Stimulated activated effector memory CD8-positive, alpha-beta T cell treated with anti-CD3 and anti-CD28 coated beads, Interleukin-12 subunit alpha, Interleukin-12 subunit beta, amount 100 ng/mL, for 72 hours (primary cell): ENCODE measurements at regions not wholly inside any gene's neighbourhood (a gene's known extent, or its start where the extent isn't known, plus 50 kb on each side); places are given as distances from the start of the nearest gene placed in this dataset.
"Not testable (repeated sequence)": the region's sequence is repeated elsewhere in the genome, so short reads cannot be mapped to it uniquely, and the experiment has no call there.

ENCODE experiments used
- ATAC-seq: fragments of 150-1000 bp; cut with Tn5 transposase; 2 replicates; pipeline ENCODE4 v1.10.0; 2021
- DNase-seq, 2 donors: peaks; one replicate each; pipeline ENCODE4 v3.0.0; 2021 to 2022; ENCODE audit warnings: low spot score in 2 of 2
- H3K27ac Mint-ChIP-seq: one replicate; pipeline ENCODE4 v1.8.0; 2022; ENCODE audit warnings: mild to moderate bottlenecking, mixed read lengths
- H3K36me3 Mint-ChIP-seq: one replicate; pipeline ENCODE4 v1.8.0; 2022; ENCODE audit warnings: mild to moderate bottlenecking, mixed read lengths
- H3K4me1 Mint-ChIP-seq: one replicate; pipeline ENCODE4 v1.8.0; 2022; ENCODE audit warnings: mixed read lengths
- H3K4me3 Mint-ChIP-seq: one replicate; pipeline ENCODE4 v1.8.0; 2022; ENCODE audit warnings: mild to moderate bottlenecking, mixed read lengths
- H3K9me3 Mint-ChIP-seq: one replicate; pipeline ENCODE4 v1.8.0; 2022; ENCODE audit warnings: mixed read lengths

- no peak for ATAC-seq
- Mint-ChIP-seq H3K4me1 (no peaks in the 10 kb centered on the region), H3K4me3 (no peak overlapping the region), H3K27ac (no peak overlapping the region), H3K9me3 (peaks cover 5% of the 10 kb centered on the region), H3K36me3 (no peaks in the 10 kb centered on the region)
- DNase-seq: no peak
Measured at GRCh38 chr16:48740964-48741363, 131.0 kb upstream of the N4BP1 start.

- no peaks in the 10 kb centered on the region for H3K9me3 Mint-ChIP-seq
Measured at GRCh38 chr16:48734220-48734619, 124.2 kb upstream of the N4BP1 start.

GRCh38 chr16:48704710-48705109 is 94.7 kb upstream of the N4BP1 start:
- H3K36me3 Mint-ChIP-seq: no peaks in the 10 kb centered on the region
- H3K27ac Mint-ChIP-seq: no peak overlapping the region
- H3K9me3 Mint-ChIP-seq: peaks cover 2% of the 10 kb centered on the region
- no peaks in the 10 kb centered on the region for H3K4me1 Mint-ChIP-seq
- no peak for DNase-seq
- ATAC-seq: no peak
- no peak overlapping the region for H3K4me3 Mint-ChIP-seq

More at GRCh38 chr16:48734220-48734619, 124.2 kb upstream of the N4BP1 start:
- Mint-ChIP-seq H3K27ac (no peak overlapping the region), H3K4me1 (no peaks in the 10 kb centered on the region), H3K36me3 (no peaks in the 10 kb centered on the region), H3K4me3 (no peak overlapping the region)
- no peak for DNase-seq
- ATAC-seq: no peak

GRCh38 chr16:48687421-48688038 is 77.5 kb upstream of the N4BP1 start:
- Mint-ChIP-seq H3K27ac (no peak overlapping the region), H3K4me3 (no peak overlapping the region), H3K9me3 (no peaks in the 10 kb centered on the region), H3K4me1 (no peaks in the 10 kb centered on the region), H3K36me3 (no peaks in the 10 kb centered on the region)
- DNase-seq: peak in 1 of 2 donors; percentile 52
- peak; percentile 65 for ATAC-seq

GRCh38 chr16:48684148-48684547 is 74.2 kb upstream of the N4BP1 start:
- DNase-seq: no peak
- Mint-ChIP-seq H3K36me3 (no peaks in the 10 kb centered on the region), H3K27ac (no peak overlapping the region), H3K9me3 (no peaks in the 10 kb centered on the region), H3K4me1 (no peaks in the 10 kb centered on the region), H3K4me3 (no peak overlapping the region)
- no peak for ATAC-seq

GRCh38 chr16:48682971-48683370 is 73.0 kb upstream of the N4BP1 start:
- Mint-ChIP-seq H3K4me3 (no peak overlapping the region), H3K27ac (no peak overlapping the region), H3K36me3 (no peaks in the 10 kb centered on the region), H3K4me1 (no peaks in the 10 kb centered on the region), H3K9me3 (no peaks in the 10 kb centered on the region)
- ATAC-seq (no peak), DNase-seq (no peak)

- Mint-ChIP-seq H3K4me3 (no peak overlapping the region), H3K4me1 (no peaks in the 10 kb centered on the region), H3K36me3 (no peaks in the 10 kb centered on the region), H3K27ac (no peak overlapping the region), H3K9me3 (no peaks in the 10 kb centered on the region)
- ATAC-seq: no peak
- no peak for DNase-seq
Measured at GRCh38 chr16:48681520-48681919, 71.5 kb upstream of the N4BP1 start.

- ATAC-seq (no peak), DNase-seq (no peak)
- Mint-ChIP-seq H3K4me1 (no peaks in the 10 kb centered on the region), H3K27ac (no peak overlapping the region), H3K36me3 (no peaks in the 10 kb centered on the region), H3K4me3 (no peak overlapping the region), H3K9me3 (no peaks in the 10 kb centered on the region)
Measured at GRCh38 chr16:48680881-48681280, 70.9 kb upstream of the N4BP1 start.

GRCh38 chr16:48676836-48677235 is 66.9 kb upstream of the N4BP1 start:
- Mint-ChIP-seq H3K4me3 (no peak overlapping the region), H3K27ac (no peak overlapping the region), H3K4me1 (no peaks in the 10 kb centered on the region), H3K36me3 (no peaks in the 10 kb centered on the region), H3K9me3 (no peaks in the 10 kb centered on the region)
- ATAC-seq: no peak
- no peak for DNase-seq

GRCh38 chr16:48668184-48668583 is 58.2 kb upstream of the N4BP1 start:
- not testable (repeated sequence) for ATAC-seq, H3K36me3 Mint-ChIP-seq, H3K27ac Mint-ChIP-seq, H3K9me3 Mint-ChIP-seq, DNase-seq, H3K4me1 Mint-ChIP-seq, H3K4me3 Mint-ChIP-seq

GRCh38 chr16:48659940-48660339 is 50.0 kb upstream of the N4BP1 start:
- Mint-ChIP-seq H3K4me3 (no peak overlapping the region), H3K9me3 (peaks cover 10% of the 10 kb centered on the region), H3K36me3 (no peaks in the 10 kb centered on the region), H3K4me1 (no peaks in the 10 kb centered on the region), H3K27ac (no peak overlapping the region)
- DNase-seq (no peak), ATAC-seq (no peak)
